BLaER1 (cell line): ENCODE measurements at regions not wholly inside any gene's neighbourhood (a gene's known extent, or its start where the extent isn't known, plus 50 kb on each side); places are given as distances from the start of the nearest gene placed in this dataset.
"Not testable (repeated sequence)": the region's sequence is repeated elsewhere in the genome, so short reads cannot be mapped to it uniquely, and the experiment has no call there.

Source experiments
- H3K27ac ChIP-seq: shearing (Covaris generic); formaldehyde crosslinking; 2 replicates; pipeline ENCODE4 v1.8.1; 2022
- H3K27me3 ChIP-seq: shearing (Covaris generic); formaldehyde crosslinking; 2 replicates; pipeline ENCODE4 v1.8.1; 2022
- H3K36me3 ChIP-seq: shearing (Covaris generic); formaldehyde crosslinking; 2 replicates; pipeline ENCODE4 v1.8.1; 2022
- H3K4me1 ChIP-seq: shearing (Covaris generic); formaldehyde crosslinking; 2 replicates; pipeline ENCODE4 v1.8.1; 2022
- H3K4me2 ChIP-seq: shearing (Covaris generic); formaldehyde crosslinking; 2 replicates; pipeline ENCODE4 v1.8.1; 2022
- H3K4me3 ChIP-seq: shearing (Covaris generic); formaldehyde crosslinking; 2 replicates; pipeline ENCODE4 v1.8.1; 2022
- H3K9ac ChIP-seq: shearing (Covaris generic); formaldehyde crosslinking; 2 replicates; pipeline ENCODE4 v1.8.1; 2022
- H3K9me3 ChIP-seq: shearing (Covaris generic); formaldehyde crosslinking; 2 replicates; pipeline ENCODE4 v1.8.1; 2022
- H4K20me1 ChIP-seq: shearing (Covaris generic); formaldehyde crosslinking; 2 replicates; pipeline ENCODE4 v1.8.1; 2022
- Cebpa-rat ChIP-seq: shearing (Covaris generic); IDR thresholded peaks from 2 replicates; pipeline ENCODE4 v1.8.1; 2022

- Histone ChIP-seq H3K9ac (no peak overlapping the region), H3K4me1 (no peaks in the 10 kb centered on the region), H3K27me3 (no peaks in the 10 kb centered on the region), H3K4me2 (no peak overlapping the region), H4K20me1 (no peaks in the 10 kb centered on the region), H3K4me3 (no peak overlapping the region), H3K36me3 (no peaks in the 10 kb centered on the region), H3K9me3 (peaks cover 10% of the 10 kb centered on the region), H3K27ac (no peak overlapping the region)
- no peak for TF ChIP-seq Cebpa-rat
Measured at GRCh38 chr14:53719536-53719935, 237.1 kb downstream of the BMP4 start.

GRCh38 chr14:53716578-53716977, 240.0 kb downstream of the BMP4 start:
- TF ChIP-seq Cebpa-rat = no peak
- Histone ChIP-seq H3K36me3 (no peaks in the 10 kb centered on the region), H3K27ac (no peak overlapping the region), H4K20me1 (no peaks in the 10 kb centered on the region), H3K27me3 (no peaks in the 10 kb centered on the region), H3K4me3 (no peak overlapping the region), H3K9me3 (peaks cover 4% of the 10 kb centered on the region), H3K4me1 (no peaks in the 10 kb centered on the region), H3K4me2 (no peak overlapping the region), H3K9ac (no peak overlapping the region)

GRCh38 chr14:53715193-53715721, 241.4 kb downstream of the BMP4 start:
- Histone ChIP-seq H3K9ac (no peak overlapping the region), H3K27me3 (no peaks in the 10 kb centered on the region), H3K27ac (no peak overlapping the region), H3K4me1 (0 out of 2 replicates have a peak, but pooled peaks cover 6% of the 10 kb centered on the region), H3K4me2 (no peak overlapping the region), H3K36me3 (no peaks in the 10 kb centered on the region), H4K20me1 (no peaks in the 10 kb centered on the region), H3K4me3 (no peak overlapping the region), H3K9me3 (no peaks in the 10 kb centered on the region)
- no peak for TF ChIP-seq Cebpa-rat

GRCh38 chr14:53714495-53715192, 242.0 kb downstream of the BMP4 start:
- Histone ChIP-seq H3K36me3 (no peaks in the 10 kb centered on the region), H3K4me3 (no peak overlapping the region), H3K9ac (no peak overlapping the region), H3K9me3 (no peaks in the 10 kb centered on the region), H3K27me3 (no peaks in the 10 kb centered on the region), H4K20me1 (no peaks in the 10 kb centered on the region), H3K27ac (no peak overlapping the region), H3K4me1 (0 out of 2 replicates have a peak, but pooled peaks cover 6% of the 10 kb centered on the region), H3K4me2 (no peak overlapping the region)
- no peak for TF ChIP-seq Cebpa-rat

GRCh38 chr14:53712901-53713300, 243.7 kb downstream of the BMP4 start:
- H4K20me1 ChIP-seq, H3K27ac ChIP-seq, H3K9ac ChIP-seq, H3K4me2 ChIP-seq, H3K36me3 ChIP-seq, H3K9me3 ChIP-seq, H3K4me3 ChIP-seq, H3K4me1 ChIP-seq, H3K27me3 ChIP-seq: not testable (repeated sequence)

- Histone ChIP-seq H3K36me3 (no peaks in the 10 kb centered on the region), H3K9me3 (no peaks in the 10 kb centered on the region), H3K9ac (no peak overlapping the region), H3K4me1 (0 out of 2 replicates have a peak, but pooled peaks cover 6% of the 10 kb centered on the region), H3K4me3 (no peak overlapping the region), H4K20me1 (no peaks in the 10 kb centered on the region), H3K4me2 (no peak overlapping the region), H3K27ac (no peak overlapping the region), H3K27me3 (no peaks in the 10 kb centered on the region)
- no peak for TF ChIP-seq Cebpa-rat
Measured at GRCh38 chr14:53711205-53711604, 245.4 kb downstream of the BMP4 start.

GRCh38 chr14:53710615-53711014, 246.0 kb downstream of the BMP4 start:
- no peak overlapping the region for H3K27ac ChIP-seq
- 0 out of 2 replicates have a peak overlapping the region, but pooled peaks have one; percentile 8 for H3K4me2 ChIP-seq
- H3K9me3 ChIP-seq = no peaks in the 10 kb centered on the region
- H3K27me3 ChIP-seq = no peaks in the 10 kb centered on the region
- H3K4me1 ChIP-seq = 0 out of 2 replicates have a peak, but pooled peaks cover 6% of the 10 kb centered on the region
- TF ChIP-seq Cebpa-rat = no peak
- H3K4me3 ChIP-seq = no peak overlapping the region
- no peaks in the 10 kb centered on the region for H4K20me1 ChIP-seq
- no peaks in the 10 kb centered on the region for H3K36me3 ChIP-seq
- no peak overlapping the region for H3K9ac ChIP-seq

- H3K36me3 ChIP-seq = no peaks in the 10 kb centered on the region
Measured at GRCh38 chr14:53709381-53709780, 247.2 kb downstream of the BMP4 start.

GRCh38 chr14:53703457-53703856, 253.2 kb downstream of the BMP4 start:
- H3K4me3 ChIP-seq = no peak overlapping the region
- no peak overlapping the region for H3K9ac ChIP-seq
- no peaks in the 10 kb centered on the region for H4K20me1 ChIP-seq
- H3K4me1 ChIP-seq = no peaks in the 10 kb centered on the region
- TF ChIP-seq Cebpa-rat = no peak
- H3K27me3 ChIP-seq = no peaks in the 10 kb centered on the region
- H3K36me3 ChIP-seq = no peaks in the 10 kb centered on the region
- H3K9me3 ChIP-seq = no peaks in the 10 kb centered on the region
- H3K4me2 ChIP-seq = no peak overlapping the region
- no peak overlapping the region for H3K27ac ChIP-seq

More at GRCh38 chr14:53709381-53709780, 247.2 kb downstream of the BMP4 start:
- Histone ChIP-seq H3K9me3 (no peaks in the 10 kb centered on the region), H3K9ac (no peak overlapping the region), H3K27ac (no peak overlapping the region), H3K4me1 (0 out of 2 replicates have a peak, but pooled peaks cover 6% of the 10 kb centered on the region), H3K27me3 (no peaks in the 10 kb centered on the region), H4K20me1 (no peaks in the 10 kb centered on the region), H3K4me3 (no peak overlapping the region), H3K4me2 (no peak overlapping the region)
- TF ChIP-seq Cebpa-rat = no peak

- Histone ChIP-seq H3K4me1 (no peaks in the 10 kb centered on the region), H3K9ac (no peak overlapping the region), H3K27me3 (no peaks in the 10 kb centered on the region), H3K4me3 (no peak overlapping the region), H3K4me2 (no peak overlapping the region), H4K20me1 (no peaks in the 10 kb centered on the region), H3K9me3 (no peaks in the 10 kb centered on the region), H3K36me3 (no peaks in the 10 kb centered on the region), H3K27ac (no peak overlapping the region)
- no peak for TF ChIP-seq Cebpa-rat
Measured at GRCh38 chr14:53701108-53701875, 255.3 kb downstream of the BMP4 start.
